ENCODE measurements at regions not wholly inside any gene's neighbourhood (a gene's known extent, or its start where the extent isn't known, plus 50 kb on each side); places are given as distances from the start of the nearest gene placed in this dataset.

GRCh38 chr18:22822024-22822423, 111.1 kb upstream of the RBBP8 start:
- TF ChIP-seq, protein P1, sequence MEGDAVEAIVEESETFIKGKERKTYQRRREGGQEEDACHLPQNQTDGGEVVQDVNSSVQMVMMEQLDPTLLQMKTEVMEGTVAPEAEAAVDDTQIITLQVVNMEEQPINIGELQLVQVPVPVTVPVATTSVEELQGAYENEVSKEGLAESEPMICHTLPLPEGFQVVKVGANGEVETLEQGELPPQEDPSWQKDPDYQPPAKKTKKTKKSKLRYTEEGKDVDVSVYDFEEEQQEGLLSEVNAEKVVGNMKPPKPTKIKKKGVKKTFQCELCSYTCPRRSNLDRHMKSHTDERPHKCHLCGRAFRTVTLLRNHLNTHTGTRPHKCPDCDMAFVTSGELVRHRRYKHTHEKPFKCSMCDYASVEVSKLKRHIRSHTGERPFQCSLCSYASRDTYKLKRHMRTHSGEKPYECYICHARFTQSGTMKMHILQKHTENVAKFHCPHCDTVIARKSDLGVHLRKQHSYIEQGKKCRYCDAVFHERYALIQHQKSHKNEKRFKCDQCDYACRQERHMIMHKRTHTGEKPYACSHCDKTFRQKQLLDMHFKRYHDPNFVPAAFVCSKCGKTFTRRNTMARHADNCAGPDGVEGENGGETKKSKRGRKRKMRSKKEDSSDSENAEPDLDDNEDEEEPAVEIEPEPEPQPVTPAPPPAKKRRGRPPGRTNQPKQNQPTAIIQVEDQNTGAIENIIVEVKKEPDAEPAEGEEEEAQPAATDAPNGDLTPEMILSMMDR (IDR thresholded peaks at IDR 0.05), result no peak
- TF ChIP-seq POLR2A (IDR thresholded peaks at IDR 0.05), result no peak
